Stimulated activated CD8-positive, alpha-beta memory T cell treated with anti-CD3 and anti-CD28 coated beads, Interleukin-15, amount 100 ng/mL, for 4 hours (primary cell): ENCODE measurements at regions not wholly inside any gene's neighbourhood (a gene's known extent, or its start where the extent isn't known, plus 50 kb on each side); places are given as distances from the start of the nearest gene placed in this dataset.
"Not testable (repeated sequence)": the region's sequence is repeated elsewhere in the genome, so short reads cannot be mapped to it uniquely, and the experiment has no call there.

Experiments
- DNase-seq, 2 donors: peaks; one replicate each; pipeline ENCODE4 v3.0.0-alpha.2; 2020; ENCODE audit warnings: low read depth in 2 of 2

DNA sequence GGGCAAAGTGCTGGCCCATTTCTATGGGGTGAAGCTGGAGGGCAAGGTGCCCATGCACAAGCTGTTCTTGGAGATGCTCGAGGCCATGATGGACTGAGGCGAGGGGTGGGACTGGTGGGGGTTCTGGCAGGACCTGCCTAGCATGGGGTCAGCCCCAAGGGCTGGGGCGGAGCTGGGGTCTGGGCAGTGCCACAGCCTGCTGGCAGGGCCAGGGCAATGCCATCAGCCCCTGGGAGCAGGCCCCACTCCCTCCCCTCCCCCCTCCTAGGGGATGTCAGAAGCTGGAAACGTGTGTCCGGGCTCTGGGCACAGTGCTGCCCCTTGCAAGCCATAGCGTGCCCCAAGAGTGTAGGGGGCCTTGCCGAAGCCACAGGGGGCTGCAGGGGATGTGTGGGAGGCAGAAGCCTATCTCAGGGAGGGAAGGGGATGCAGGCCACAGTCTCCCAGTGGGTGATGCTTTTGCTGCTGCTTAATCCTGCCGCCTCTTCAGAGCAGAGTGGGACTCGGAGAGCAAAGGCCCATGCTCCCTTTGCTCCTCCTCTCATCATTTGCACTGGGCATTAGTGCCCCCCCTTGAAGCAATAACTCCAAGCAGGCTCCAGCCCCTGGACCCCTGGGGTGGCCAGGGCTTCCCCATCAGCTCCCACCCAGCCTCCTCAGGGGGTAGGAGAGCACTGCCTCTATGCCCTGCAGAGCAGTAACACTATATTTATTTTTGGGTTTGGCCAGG is 85.2 kb downstream of the MRPL57 start:
- not testable (repeated sequence) for DNase-seq

DNA sequence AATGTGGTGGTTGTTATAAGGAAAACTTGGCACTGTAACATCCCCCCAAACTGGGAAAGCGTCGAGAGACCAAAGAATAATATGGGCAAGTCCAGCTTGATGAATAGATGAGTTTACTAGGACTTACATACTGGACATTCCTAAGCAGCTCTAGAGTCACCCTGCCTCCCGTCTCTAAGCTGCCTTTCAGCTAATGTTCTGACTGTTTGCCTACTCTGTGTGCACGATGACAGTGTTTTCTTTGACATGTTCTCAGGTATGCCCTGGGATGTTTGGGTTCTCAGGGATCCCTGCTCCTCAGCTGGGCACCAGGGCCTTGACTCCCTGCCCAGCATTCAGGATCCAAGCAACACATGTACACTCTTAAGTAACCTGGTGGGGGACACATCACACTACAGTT is 87.5 kb downstream of the MRPL57 start:
- not testable (repeated sequence) for DNase-seq

DNA sequence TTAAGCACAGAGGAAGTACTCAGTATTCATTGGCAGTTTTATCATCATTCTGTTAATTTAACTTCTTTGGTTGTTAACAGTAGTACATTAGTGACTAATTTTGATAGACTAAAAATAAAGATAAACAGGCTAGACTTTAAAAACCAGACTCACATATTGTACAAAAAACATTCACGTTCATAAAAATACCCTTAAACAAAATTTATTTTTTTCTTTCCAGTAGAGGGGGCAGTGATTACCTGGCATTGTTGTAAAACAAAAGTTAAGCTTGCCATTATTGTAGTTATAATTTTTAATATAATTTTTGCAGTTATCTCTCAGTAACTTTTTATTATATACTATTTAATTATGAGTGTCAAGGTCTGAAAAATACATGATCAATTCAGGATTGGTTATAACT is 92.0 kb downstream of the MRPL57 start:
- not testable (repeated sequence) for DNase-seq

DNA sequence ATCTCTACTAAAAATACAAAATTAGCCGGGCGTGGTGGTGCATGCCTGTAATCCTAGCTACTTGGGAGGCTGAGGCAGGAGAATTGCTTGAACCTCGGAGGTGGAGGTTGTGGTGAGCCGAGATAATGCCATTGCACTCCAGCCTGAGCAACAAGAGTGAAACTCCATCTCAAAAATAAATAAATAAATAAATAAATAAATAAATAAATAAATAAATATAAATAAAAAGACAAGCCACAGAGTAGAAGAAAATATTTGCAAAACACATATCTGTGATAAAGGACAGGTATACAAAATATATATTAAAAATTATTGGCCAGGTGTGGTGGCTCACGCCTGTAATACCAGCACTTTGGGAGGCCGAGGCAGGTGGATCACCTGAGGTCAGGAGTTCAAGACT is 96.0 kb downstream of the MRPL57 start:
- DNase-seq = not testable (repeated sequence)

DNA sequence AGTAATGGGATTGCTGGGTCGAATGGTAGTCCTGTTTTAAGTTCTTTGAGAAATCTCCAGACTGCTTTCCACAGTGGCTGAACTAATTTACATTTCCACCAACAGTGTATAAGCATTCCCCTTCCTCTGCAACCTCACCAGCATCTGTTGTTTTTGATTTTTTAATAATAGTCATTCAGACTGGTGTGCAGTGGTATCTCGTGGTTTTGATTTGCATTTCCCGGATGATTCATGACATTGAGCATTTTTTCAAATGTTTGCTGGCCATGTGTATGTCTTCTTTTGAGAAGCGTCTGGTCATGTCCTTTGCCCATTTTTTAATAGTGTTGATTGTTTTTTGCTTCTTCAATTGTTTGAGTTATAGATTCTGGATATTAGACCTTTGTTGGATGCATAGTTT is 98.0 kb downstream of the MRPL57 start:
- DNase-seq = not testable (repeated sequence)

DNA sequence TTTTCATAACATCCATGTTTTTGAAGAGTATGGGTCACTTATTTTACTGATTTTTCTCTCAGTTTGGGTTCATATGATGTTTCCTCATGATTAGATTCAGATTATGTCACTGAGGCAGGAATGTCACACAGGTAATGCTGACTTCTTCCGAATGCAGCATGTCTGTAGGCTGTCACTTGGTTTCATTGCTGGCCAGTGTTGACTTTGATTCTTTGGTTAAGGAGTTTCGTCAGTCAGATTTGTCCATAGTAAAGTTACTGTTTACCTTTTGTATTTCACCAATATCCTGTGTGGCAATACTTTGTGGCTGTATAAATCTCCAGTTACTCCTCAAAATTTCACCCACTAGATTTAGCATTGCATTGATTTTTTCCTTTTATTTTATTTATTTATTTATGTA is 105.6 kb downstream of the MRPL57 start:
- DNase-seq = no peak

DNA sequence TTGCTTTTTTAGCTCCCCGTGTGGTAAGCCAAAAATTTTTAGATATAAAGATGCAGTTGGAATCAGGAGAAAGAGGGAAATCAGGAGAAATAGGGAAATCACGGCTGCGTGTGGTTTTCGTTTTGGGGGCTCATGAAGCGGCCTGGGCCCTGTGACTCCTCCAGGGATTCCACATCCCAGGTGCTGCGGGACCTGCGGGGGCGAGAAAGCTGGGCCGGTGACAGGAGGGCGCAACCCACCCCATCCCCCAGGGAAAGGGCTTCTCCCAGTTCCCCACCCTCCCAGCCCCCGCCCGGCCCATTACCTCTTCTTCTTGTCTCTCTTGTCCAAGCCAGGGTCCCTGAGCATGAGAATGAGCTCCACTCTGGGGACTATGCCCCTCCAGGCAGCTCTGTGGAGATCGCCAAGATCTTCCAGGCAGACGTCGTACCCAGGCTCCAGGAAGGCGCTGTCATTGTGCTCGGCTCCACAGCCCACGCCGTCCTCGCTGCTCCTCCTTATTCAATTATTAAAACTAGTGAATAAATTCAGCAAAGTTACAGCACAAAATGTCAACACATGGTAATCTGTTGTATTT is 111.0 kb downstream of the MRPL57 start:
- no peak for DNase-seq

DNA sequence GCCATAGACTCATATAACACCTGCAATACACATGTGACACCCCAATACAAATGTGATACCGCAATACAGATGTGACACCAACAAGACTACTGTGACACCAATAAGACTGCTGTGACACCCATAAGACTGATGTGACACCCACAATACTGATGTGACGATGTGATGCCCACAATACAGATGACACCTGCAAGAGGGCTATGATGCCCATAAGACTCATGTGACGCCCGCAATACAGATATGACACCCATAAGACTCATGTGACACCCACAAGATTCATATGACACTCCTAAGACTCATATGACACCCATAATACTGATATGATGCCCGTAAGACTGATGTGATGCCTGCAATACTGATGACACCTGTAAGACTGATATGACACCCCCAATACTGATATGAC is 113.0 kb downstream of the MRPL57 start:
- no peak for DNase-seq

DNA sequence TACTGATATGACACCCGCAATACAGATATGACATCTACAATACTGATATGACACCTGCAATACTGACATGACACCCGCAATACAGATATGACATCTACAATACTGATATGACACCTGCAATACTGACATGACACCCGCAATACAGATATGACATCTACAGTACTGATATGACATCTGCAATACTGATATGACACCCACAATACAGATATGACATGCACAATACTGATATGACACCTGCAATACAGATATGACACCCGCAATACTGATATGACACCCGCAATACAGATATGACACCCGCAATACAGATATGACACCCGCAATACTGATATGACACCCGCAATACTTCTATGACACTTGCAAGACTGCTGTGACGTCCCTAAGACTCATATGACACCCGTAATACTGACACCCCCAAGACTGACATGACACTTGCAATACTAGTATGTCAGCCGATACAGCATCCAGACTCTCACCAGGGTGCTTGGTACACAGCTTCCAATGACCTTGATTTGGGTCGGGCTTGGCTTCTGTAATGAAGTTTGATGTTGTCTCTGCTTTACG is 114.1 kb downstream of the MRPL57 start:
- not testable (repeated sequence) for DNase-seq

DNA sequence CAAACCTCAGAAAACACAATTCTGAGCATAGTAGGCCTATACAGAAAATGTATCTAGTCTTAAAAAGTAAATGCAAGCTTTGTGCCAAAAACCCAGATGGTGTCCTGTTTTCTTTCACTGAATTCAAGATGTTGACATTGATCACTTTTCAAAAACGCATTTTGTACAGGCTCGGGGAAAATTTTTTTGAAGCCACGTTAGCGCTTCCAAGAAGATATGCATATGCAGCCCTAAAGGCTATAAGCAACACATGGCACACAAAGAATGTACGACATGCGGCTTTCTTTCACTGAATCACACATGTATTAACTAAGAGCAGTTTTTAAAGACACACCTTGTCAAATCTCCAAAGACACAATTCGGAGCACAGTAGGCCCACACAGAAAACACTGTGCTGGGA is 115.4 kb downstream of the MRPL57 start:
- no peak for DNase-seq

DNA sequence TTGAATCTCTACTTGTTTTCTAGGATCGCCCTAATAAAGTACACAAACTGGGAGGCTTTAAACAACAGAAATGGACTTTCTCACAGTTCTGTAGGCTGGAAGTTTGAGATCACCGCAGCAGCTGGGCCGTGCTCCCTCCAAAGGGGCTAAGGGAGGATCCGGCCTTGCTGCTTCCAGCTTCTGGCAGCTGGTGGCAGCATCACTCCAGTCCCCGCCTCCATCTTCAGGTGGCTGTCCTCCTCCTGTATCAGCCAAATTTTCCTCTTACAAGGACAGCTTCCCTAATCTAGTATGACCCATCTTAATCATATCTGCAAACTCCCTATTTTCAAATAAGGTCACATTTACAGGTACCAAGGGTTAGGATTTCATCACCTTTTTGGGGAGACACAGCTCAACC is 120.5 kb downstream of the MRPL57 start:
- not testable (repeated sequence) for DNase-seq

DNA sequence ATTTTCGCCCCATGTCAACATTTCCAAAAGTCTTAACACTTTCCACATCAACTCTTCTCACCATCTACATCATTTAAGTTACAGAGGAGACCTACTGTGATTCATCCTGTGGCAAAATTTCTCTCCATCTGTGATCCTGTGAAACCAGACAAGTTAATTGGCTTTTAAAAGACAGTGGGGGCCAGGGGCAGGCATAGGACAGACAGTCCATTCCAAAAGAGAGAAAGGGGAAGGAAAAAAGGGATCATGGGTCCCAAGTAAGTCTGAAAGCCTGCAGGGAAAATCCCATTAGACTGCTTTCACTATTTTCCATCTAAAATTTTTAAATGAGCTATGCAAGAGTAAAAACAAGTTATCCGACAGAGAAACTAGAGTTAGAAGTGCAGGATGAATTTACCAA is 121.0 kb downstream of the MRPL57 start:
- DNase-seq = no peak

DNA sequence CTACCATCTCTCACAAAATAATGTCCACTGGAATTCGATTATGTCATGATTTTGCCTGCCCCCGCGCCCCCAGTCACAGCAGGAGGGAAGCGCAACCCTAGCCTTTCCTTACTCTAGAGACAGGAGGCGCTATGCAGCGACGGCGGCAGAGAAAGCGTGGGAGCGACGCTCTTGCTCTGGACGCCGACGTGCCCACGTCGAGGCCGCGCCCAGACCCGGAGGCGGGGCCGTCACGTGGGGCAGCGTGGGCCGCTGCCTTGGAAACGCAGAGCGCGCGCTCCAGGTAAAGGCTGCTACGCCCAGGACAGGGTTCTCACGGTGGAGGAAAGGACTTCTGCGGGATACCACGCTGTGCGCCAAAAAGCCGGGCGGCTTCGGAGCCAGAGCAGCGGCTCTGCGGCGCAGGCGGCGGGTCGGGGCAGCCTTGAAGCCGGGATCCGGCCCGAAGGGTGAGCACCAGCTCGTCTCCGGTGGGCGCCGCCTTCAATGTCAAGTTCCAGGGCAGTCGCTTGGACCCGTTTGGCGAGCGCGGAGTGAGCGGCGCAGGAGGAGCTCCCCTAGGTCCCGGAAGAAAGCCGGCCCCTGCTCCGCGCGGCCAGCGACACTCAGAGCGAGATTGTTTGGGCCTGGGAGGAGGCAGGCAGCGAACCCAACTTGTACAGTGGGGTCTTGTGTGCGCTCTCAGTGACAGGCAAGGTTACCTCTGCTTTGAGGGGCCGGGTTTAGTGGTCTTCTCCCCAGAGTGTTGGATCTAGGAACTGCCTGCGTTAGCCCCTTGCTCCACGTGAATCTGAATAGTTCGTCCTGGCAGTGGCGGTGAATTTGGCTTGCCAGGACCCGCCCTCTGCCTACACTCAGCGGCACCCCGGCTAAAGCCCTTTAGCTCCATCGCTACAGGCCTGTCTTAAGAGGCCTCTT is 121.7 kb downstream of the MRPL57 start:
- peak; percentile 72 to 77 for DNase-seq

DNA sequence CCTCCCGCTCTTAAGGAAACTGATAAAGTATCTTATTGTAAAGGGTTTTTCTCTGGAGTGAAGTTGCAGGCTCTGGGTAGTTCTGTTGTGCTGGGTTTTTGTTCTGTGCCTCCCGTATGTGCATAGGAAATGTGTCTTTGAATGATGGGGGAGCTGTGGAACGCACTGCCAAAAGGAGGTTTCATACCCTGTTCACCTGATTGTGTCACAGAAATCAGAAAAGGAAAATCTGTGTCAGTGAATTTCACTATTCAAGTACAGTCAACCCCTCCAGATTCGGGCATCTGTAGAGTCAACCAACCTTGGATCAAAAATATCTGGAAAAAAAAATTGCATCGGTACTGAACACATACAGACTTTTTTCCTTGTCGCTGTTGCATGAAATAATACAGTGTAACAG is 127.8 kb downstream of the MRPL57 start:
- no peak for DNase-seq

DNA sequence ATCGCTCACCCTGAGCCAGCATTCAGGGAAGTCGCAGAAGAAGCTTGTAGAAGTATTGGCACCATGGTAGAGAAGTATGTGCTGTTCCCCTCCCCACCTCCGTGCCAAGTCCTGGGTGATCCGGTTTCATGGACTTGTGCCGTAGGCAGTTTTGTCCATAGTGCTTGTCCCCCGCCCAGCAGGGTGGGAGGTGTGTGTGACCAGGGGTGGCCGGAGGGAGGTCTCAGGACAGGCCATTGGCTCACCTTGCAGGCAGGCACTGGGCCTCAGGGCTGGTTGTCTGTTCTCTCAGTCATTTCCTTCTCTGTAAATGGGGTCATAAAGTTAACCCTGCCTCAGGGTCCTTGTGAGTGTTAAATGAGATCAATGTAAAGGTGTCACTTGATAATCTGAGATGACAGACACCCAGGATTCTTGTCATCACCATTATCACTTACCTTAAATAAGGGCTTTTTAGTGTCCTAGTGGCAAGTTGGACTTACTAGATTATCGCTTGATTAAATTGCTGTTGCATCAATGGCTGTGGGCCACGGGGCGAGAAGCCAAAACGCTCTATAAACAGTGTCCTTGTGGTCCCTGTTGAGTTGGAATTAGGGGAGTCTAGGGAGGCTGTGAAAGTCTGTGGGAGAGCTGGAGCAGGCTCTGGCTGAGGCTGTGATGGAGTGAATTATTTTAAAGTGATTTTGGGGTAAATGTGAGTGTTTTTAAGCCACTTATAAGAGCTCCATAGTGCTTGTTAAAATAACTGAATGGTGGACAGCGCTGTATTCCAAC is 130.0 kb downstream of the MRPL57 start:
- DNase-seq = not testable (repeated sequence)

DNA sequence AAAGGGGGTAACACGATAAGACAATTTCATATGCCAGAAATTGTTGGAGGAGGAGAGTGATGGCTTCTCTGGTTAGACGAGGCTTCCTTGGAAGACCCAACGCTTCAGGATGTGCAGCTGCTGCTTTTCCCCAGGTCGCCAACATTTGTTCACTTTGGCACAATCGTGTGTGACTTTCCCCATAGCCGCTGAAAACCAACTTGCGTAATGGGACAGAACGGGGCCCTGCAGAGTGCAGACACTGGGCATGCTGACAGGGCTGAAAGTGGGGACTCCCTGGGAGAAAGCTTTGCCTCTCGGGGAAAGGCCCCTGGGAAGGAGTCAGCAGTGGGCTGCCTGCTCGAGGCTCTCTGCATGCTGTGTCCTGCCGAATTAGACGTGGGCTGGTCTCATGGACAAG is 130.7 kb downstream of the MRPL57 start:
- DNase-seq = not testable (repeated sequence)

DNA sequence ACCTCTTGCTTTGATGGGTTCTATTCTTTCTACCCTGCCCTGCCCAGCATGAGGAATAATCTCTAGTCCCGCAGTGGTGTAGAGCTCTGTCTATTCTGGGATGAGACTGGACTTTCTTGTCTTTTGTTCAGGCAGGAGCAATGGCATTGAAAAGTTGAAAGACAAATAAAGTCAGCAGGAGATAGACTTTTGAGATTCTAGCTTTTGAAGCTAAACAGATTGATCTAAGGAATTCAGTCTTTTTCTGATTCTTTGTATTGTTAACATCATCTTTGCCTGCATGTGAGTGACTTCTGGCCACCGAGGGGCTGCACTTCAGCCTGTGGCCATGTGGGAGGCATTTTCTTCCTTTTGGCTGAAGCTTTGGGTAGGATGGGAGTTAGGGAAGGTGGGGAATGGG is 132.4 kb downstream of the MRPL57 start:
- no peak for DNase-seq

DNA sequence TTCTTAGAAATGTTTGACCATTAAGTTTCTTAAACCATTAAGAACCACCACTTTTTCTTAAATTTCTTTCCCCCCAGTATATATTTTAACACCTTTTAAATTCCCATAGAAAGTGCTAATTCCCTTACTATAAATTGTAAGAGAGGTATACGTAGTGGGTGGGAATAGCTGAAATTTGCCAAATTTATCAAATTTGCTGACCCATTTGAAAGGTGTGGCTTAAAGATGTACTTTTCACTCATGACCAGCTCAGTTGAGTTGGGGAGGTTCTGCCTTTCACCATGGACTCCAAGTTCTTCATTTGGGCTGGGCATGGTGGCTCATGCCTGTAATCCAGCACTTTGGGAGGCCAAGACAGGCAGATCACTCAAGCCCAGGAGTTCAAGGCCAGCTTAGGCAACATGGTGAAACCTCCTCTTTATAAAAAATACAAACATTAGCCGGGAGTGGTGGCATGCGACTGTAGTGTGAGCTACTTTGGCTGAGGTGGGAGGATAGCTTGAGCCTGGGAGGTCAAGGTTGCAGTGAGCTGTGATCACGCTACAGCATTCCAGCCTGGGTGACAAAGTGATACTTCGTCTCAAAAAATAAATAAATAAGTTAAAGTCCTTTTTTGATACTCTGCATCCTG is 133.2 kb downstream of the MRPL57 start:
- DNase-seq = no peak

DNA sequence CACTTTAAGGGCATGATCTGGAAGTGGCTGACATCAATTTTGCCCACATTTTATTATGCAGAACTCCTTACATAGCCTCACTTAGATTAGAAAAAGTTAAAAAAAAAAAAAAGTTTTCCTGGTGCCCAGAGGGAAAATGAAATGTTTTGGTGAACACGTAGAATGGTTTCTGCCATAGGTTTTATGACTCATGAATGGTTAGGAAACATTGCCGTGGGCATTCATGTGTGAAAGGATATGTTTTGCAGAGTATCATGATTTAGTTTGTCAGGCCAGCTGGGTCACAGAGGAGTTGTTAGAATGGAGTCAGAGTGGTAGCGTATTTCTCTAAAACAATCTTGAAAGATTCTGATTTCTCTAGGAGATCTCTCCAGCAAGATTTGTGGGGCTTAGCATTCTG is 133.8 kb downstream of the MRPL57 start:
- DNase-seq = no peak

DNA sequence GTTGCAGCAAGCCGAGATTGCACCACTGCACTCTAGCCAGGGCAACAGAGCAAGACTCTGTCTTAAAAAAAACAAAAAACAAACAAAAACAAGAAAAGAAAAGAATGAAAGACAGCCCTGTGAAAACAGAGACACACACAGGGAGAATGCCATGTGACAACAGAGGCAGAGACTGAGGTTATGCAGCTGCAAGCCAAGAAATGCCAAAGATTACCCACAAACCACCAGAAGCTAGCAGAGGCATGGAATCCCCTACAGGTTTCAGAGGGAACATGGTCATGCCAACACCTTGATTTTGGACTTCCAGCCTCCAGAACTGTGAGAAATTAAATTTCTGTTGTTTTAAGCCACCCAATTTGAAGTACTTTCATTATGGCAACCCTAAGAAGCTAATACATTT is 138.5 kb downstream of the MRPL57 start:
- DNase-seq = not testable (repeated sequence)

DNA sequence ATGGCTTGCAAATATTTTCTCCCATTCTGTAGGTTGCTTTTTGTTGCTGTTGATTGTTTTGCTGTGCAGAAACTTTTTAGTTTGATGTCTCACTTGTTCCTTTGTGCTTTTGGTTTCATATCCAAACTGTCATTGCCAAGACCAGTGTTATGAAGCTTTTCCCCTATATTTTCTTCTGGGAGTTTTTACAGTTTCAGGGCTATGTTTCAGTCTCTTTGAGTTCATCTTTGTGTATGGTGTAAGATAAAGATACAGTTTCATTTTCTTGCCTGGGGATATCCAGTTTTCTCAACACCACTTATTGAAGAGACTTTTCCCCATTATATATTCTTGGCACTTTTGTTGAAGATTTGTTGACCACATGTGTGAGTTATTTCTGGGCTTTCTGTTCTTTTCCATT is 139.9 kb downstream of the MRPL57 start:
- DNase-seq = no peak
